Stomach (tissue), 4 donors: ENCODE measurements at regions not wholly inside any gene's neighbourhood (a gene's known extent, or its start where the extent isn't known, plus 50 kb on each side); places are given as distances from the start of the nearest gene placed in this dataset.

Experiments
- CTCF ChIP-seq, 7 experiments: fragments of 450-650 bp in 4 of 7; fragments of 200-600 bp in 3 of 7; sonication (generic) in 3 of 7; IDR thresholded peaks; one replicate each; pipeline ENCODE4 v1.5.1; 2016 to 2019; ENCODE audit warnings: antibody characterized with exemption in 7 of 7, control low read depth in 2 of 7, mild to moderate bottlenecking in 1 of 7
- EP300 ChIP-seq: sonication (generic); formaldehyde crosslinking; IDR thresholded peaks from one replicate; pipeline ENCODE4 v1.6.1; 2017; ENCODE audit warnings: antibody characterized with exemption
- POLR2A ChIP-seq, 4 donors: fragments of 450-650 bp; IDR thresholded peaks; one replicate each; pipeline ENCODE4 v1.6.1; 2016; ENCODE audit warnings: antibody characterized with exemption in 4 of 4, control low read depth in 2 of 4, mild to moderate bottlenecking in 1 of 4, moderate library complexity in 1 of 4
- POLR2AphosphoS5 ChIP-seq, 3 donors: sonication (generic); formaldehyde crosslinking; IDR thresholded peaks; one replicate each; pipeline ENCODE4 v1.6.1; 2016; ENCODE audit warnings: antibody characterized with exemption in 3 of 3

DNA sequence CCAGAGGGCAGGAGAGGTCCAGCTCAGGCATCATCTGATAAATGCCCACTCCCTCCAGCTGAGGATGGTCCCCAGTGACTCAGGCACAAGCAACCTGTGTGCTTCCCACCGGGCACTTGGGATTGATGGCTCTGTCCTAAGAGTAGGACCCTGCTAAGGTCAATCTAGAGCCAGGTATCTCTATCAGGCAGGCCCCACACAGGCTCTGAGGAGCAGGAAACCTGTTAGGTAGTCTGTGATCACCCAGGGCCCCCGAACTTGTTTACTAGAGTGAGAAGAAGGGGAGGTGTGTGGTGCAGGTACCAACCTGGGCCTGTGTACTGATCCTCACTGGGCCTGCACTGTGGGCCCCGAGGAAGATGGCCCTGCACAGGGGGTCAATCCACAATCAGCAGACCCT is 119.6 kb upstream of the FSTL4 start:
- TF ChIP-seq POLR2AphosphoS5 (IDR thresholded peaks at IDR 0.05) (no peak), CTCF (IDR thresholded peaks at IDR 0.05) (no peak), POLR2A (IDR thresholded peaks at IDR 0.05) (no peak), EP300 (no peak)
